GM19324 (cell line): ENCODE measurements at regions not wholly inside any gene's neighbourhood (a gene's known extent, or its start where the extent isn't known, plus 50 kb on each side); places are given as distances from the start of the nearest gene placed in this dataset.

Experiments used
- ATAC-seq: cut with Tn5 transposase; IDR thresholded peaks from one replicate; pipeline ENCODE4 v1.9.1; 2021; ENCODE audit warnings: mild to moderate bottlenecking, moderate library complexity; ENCODE audit not compliant: unreplicated experiment, low FRiP score

GRCh38 chr4:137694138-137694537 lies 161.8 kb upstream of the PCDH18 start:
- ATAC-seq, result no peak

- no peak for ATAC-seq
Measured at GRCh38 chr4:137693641-137694040, 161.3 kb upstream of the PCDH18 start.

GRCh38 chr4:137692205-137692604 lies 159.9 kb upstream of the PCDH18 start:
- no peak for ATAC-seq

GRCh38 chr4:137688651-137689050 lies 156.4 kb upstream of the PCDH18 start:
- ATAC-seq, result no peak

GRCh38 chr4:137685357-137685756 lies 153.1 kb upstream of the PCDH18 start:
- no peak for ATAC-seq

GRCh38 chr4:137681081-137681480 lies 148.8 kb upstream of the PCDH18 start:
- ATAC-seq, result no peak

- ATAC-seq, result no peak
Measured at GRCh38 chr4:137678796-137679195, 146.5 kb upstream of the PCDH18 start.

- ATAC-seq, result no peak
Measured at GRCh38 chr4:137677863-137678262, 145.6 kb upstream of the PCDH18 start.

- no peak for ATAC-seq
Measured at GRCh38 chr4:137676357-137676998, 144.2 kb upstream of the PCDH18 start.

GRCh38 chr4:137674066-137674465 lies 141.8 kb upstream of the PCDH18 start:
- no peak for ATAC-seq

- no peak for ATAC-seq
Measured at GRCh38 chr4:137668885-137669545, 136.7 kb upstream of the PCDH18 start.

- no peak for ATAC-seq
Measured at GRCh38 chr4:137664416-137664815, 132.1 kb upstream of the PCDH18 start.

GRCh38 chr4:137664046-137664387 lies 131.7 kb upstream of the PCDH18 start:
- no peak for ATAC-seq

- no peak for ATAC-seq
Measured at GRCh38 chr4:137663251-137664045, 131.2 kb upstream of the PCDH18 start.

GRCh38 chr4:137661693-137662092 lies 129.4 kb upstream of the PCDH18 start:
- no peak for ATAC-seq

GRCh38 chr4:137660211-137660610 lies 127.9 kb upstream of the PCDH18 start:
- ATAC-seq, result no peak

GRCh38 chr4:137659431-137659830 lies 127.1 kb upstream of the PCDH18 start:
- no peak for ATAC-seq

GRCh38 chr4:137656661-137657060 lies 124.4 kb upstream of the PCDH18 start:
- no peak for ATAC-seq

GRCh38 chr4:137655302-137655701 lies 123.0 kb upstream of the PCDH18 start:
- no peak for ATAC-seq

GRCh38 chr4:137651128-137651527 lies 118.8 kb upstream of the PCDH18 start:
- no peak for ATAC-seq

- no peak for ATAC-seq
Measured at GRCh38 chr4:137649711-137650450, 117.6 kb upstream of the PCDH18 start.
